C4-2B (cell line): ENCODE measurements at regions not wholly inside any gene's neighbourhood (a gene's known extent, or its start where the extent isn't known, plus 50 kb on each side); places are given as distances from the start of the nearest gene placed in this dataset.
"Not testable (repeated sequence)": the region's sequence is repeated elsewhere in the genome, so short reads cannot be mapped to it uniquely, and the experiment has no call there.

Experiments used
- H3K27ac ChIP-seq: fragments of 450-650 bp; 2 replicates; pipeline ENCODE4 v1.5.1; 2017
- CTCF ChIP-seq: fragments of 450-650 bp; conservative IDR thresholded peaks from 2 replicates; pipeline ENCODE4 v1.5.1; 2017; ENCODE audit warnings: mild to moderate bottlenecking
- ZFX ChIP-seq: fragments of 450-650 bp; IDR thresholded peaks from 2 replicates; pipeline ENCODE4 v1.6.1; 2017

GRCh38 chr5:117380316-117380715 lies 805.7 kb upstream of the SEMA6A start:
- no peak for TF ChIP-seq ZFX
- no peak for TF ChIP-seq CTCF
- no peak overlapping the region for H3K27ac ChIP-seq

GRCh38 chr5:117379521-117379920 lies 804.9 kb upstream of the SEMA6A start:
- no peak for TF ChIP-seq CTCF
- TF ChIP-seq ZFX, result no peak
- no peak overlapping the region for H3K27ac ChIP-seq

- H3K27ac ChIP-seq, result no peak overlapping the region
- TF ChIP-seq CTCF (no peak), ZFX (no peak)
Measured at GRCh38 chr5:117376748-117377147, 802.1 kb upstream of the SEMA6A start.

- TF ChIP-seq ZFX, result no peak
- no peak for TF ChIP-seq CTCF
Measured at GRCh38 chr5:117359895-117360294, 785.3 kb upstream of the SEMA6A start.

GRCh38 chr5:117357886-117358285 lies 783.3 kb upstream of the SEMA6A start:
- H3K27ac ChIP-seq, result no peak overlapping the region
- TF ChIP-seq CTCF (no peak), ZFX (no peak)

More at GRCh38 chr5:117359895-117360294, 785.3 kb upstream of the SEMA6A start:
- H3K27ac ChIP-seq, result no peak overlapping the region

GRCh38 chr5:117347280-117347679 lies 772.7 kb upstream of the SEMA6A start:
- TF ChIP-seq ZFX (no peak), CTCF (no peak)

GRCh38 chr5:117343726-117344125 lies 769.1 kb upstream of the SEMA6A start:
- not testable (repeated sequence) for H3K27ac ChIP-seq

More at GRCh38 chr5:117347280-117347679, 772.7 kb upstream of the SEMA6A start:
- H3K27ac ChIP-seq, result no peak overlapping the region

GRCh38 chr5:117337064-117337749 lies 762.6 kb upstream of the SEMA6A start:
- TF ChIP-seq CTCF (no peak), ZFX (no peak)
- no peak overlapping the region for H3K27ac ChIP-seq
